Lung (tissue), 11 donors: ENCODE measurements at regions not wholly inside any gene's neighbourhood (a gene's known extent, or its start where the extent isn't known, plus 50 kb on each side); places are given as distances from the start of the nearest gene placed in this dataset.

Experiments used
- ATAC-seq: fragments of 200-7000 bp; cut with Tn5 transposase; one replicate; pipeline ENCODE4 v1.9.1; 2020; ENCODE audit warnings: moderate number of reproducible peaks; ENCODE audit not compliant: insufficient read depth, low FRiP score
- DNase-seq, 3 donors: peaks; one replicate each; pipeline ENCODE4 v3.0.0-alpha.2; 2013 to 2017
- H3K27ac ChIP-seq, 2 donors: one replicate each; pipeline ENCODE4 v1.5.1; 2013; ENCODE audit warnings: mild to moderate bottlenecking in 2 of 2, moderate library complexity in 2 of 2, control low read depth in 1 of 2, inconsistent platforms in 1 of 2, low read depth in 1 of 2, low read length in 1 of 2
- H3K27me3 ChIP-seq, 3 donors: one replicate each; pipeline ENCODE4 v1.5.1; 2013; ENCODE audit warnings: low read length in 2 of 3; ENCODE audit not compliant: control insufficient read depth in 3 of 3, insufficient read depth in 3 of 3
- H3K36me3 ChIP-seq, 4 donors: one replicate each; pipeline ENCODE4 v1.5.1; 2013; ENCODE audit warnings: low read length in 4 of 4, mild to moderate bottlenecking in 1 of 4, moderate library complexity in 1 of 4; ENCODE audit not compliant: control insufficient read depth in 4 of 4, insufficient read depth in 4 of 4
- H3K4me1 ChIP-seq, 5 donors: one replicate each; pipeline ENCODE4 v1.5.1; 2013; ENCODE audit warnings: low read length in 5 of 5, mild to moderate bottlenecking in 2 of 5, moderate library complexity in 1 of 5; ENCODE audit not compliant: control insufficient read depth in 5 of 5, insufficient read depth in 5 of 5
- H3K4me3 ChIP-seq: one replicate; pipeline ENCODE4 v1.5.1; 2013; ENCODE audit warnings: mild to moderate bottlenecking, control low read depth, moderate library complexity
- H3K9ac ChIP-seq, 2 donors: one replicate each; pipeline ENCODE4 v1.5.1; 2013; ENCODE audit warnings: low read length in 2 of 2, control low read depth in 1 of 2; ENCODE audit not compliant: insufficient read depth in 1 of 2
- H3K9me3 ChIP-seq, 4 donors: one replicate each; pipeline ENCODE4 v1.5.1; 2013; ENCODE audit warnings: low read length in 3 of 4, mild to moderate bottlenecking in 1 of 4, moderate library complexity in 1 of 4; ENCODE audit not compliant: control insufficient read depth in 4 of 4, insufficient read depth in 3 of 4
- WGBS, 2 donors: extraction: QIAGEN DNeasy Blood & Tissue Kit; methylation state at CpG; one replicate each; pipeline ENCODE4 v1.1.7; 2013; 5-methylcytosine and 5-hydroxymethylcytosine counted together
- TF ChIP-seq, protein P1 (sequence below): IDR thresholded peaks from 2 replicates; pipeline ENCODE4 v1.5.1; 2012; ENCODE audit warnings: mild to moderate bottlenecking; ENCODE audit errors: control extremely low read depth, extremely low read depth
- donor health status: control.
- donor health status: control.
- donor health status: Bipolar disorder and iron deficiency.
- donor health status: healthy.
- donor health status: DM: yes; HTN: yes; CAD: no.

DNA sequence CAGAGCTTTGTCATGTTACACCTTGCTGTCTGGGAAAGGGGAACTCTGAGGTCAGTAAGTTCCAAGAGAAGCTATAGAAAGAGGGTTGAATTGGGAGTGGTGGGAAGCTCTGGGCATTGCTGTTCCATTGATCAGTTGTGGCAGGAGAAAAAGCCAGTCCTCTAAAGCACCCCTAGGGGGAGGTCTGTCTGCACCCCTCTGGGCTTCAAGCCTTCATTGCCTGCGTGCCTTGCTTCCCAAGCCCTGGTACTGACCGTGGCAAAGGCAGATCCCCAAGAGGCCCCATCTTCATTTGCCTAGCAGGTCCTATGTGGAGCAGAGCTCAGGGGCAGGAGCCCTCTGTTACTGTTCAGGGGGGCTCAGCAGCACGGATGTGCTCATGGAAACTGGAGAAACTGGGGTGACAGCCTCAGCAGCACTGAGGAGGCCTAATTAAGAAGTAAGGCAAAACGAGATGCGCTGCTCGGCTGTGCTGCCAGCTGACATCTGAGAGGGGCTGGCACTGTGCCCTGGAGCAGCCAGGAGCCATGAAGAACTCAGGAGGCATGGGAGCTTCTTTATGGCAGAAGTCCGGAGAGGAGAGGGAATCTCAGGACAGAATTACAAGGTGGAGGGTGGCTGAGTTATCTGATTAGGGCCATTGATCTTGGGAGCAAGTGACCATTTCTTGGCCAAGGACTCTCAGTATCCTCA is 270.9 kb downstream of the RPLP1 start:
- H3K4me3 ChIP-seq = no peak overlapping the region
- peak in 2 of 3 donors; percentile 46 to 51 for DNase-seq
- WGBS, 2 donors = 78 to 91% methylated on average over 7 of the region's 7 CpGs
- no peak overlapping the region for H3K27ac ChIP-seq
- TF ChIP-seq, protein P1, sequence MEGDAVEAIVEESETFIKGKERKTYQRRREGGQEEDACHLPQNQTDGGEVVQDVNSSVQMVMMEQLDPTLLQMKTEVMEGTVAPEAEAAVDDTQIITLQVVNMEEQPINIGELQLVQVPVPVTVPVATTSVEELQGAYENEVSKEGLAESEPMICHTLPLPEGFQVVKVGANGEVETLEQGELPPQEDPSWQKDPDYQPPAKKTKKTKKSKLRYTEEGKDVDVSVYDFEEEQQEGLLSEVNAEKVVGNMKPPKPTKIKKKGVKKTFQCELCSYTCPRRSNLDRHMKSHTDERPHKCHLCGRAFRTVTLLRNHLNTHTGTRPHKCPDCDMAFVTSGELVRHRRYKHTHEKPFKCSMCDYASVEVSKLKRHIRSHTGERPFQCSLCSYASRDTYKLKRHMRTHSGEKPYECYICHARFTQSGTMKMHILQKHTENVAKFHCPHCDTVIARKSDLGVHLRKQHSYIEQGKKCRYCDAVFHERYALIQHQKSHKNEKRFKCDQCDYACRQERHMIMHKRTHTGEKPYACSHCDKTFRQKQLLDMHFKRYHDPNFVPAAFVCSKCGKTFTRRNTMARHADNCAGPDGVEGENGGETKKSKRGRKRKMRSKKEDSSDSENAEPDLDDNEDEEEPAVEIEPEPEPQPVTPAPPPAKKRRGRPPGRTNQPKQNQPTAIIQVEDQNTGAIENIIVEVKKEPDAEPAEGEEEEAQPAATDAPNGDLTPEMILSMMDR = no peak
- H3K27me3 ChIP-seq = no peaks in the 10 kb centered on the region
- no peak for ATAC-seq
- peaks cover 0 to 9% (median 3%) of the 10 kb centered on the region in 5 donors for H3K4me1 ChIP-seq
- no peak overlapping the region for H3K9ac ChIP-seq
- no peaks in the 10 kb centered on the region for H3K36me3 ChIP-seq
- H3K9me3 ChIP-seq = peaks cover 0 to 2% (median 0%) of the 10 kb centered on the region in 4 donors

DNA sequence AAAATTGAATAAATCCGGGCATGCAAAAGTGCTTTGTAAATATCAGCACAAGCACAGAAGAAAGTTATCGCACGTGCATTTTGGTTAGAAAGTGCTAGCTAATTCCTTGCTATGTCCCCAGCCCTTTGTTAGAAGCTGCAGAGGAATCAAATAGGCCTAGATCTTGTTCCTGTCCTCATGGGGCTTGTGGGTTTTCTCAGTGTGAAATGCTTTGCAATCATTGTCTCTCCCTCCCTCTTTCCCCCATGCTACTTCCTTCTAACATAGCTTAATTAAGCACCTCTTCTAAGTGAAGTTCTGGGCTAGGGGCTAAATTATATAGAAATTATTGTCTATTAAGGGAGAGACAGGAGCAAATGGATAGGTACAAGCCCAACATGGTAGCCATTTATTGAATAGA is 271.7 kb downstream of the RPLP1 start:
- Histone ChIP-seq H3K9me3 (peaks cover 0 to 2% (median 0%) of the 10 kb centered on the region in 4 donors), H3K4me3 (no peak overlapping the region), H3K27me3 (no peaks in the 10 kb centered on the region), H3K27ac (no peak overlapping the region), H3K9ac (no peak overlapping the region), H3K36me3 (no peaks in the 10 kb centered on the region), H3K4me1 (peaks cover 0 to 6% (median 3%) of the 10 kb centered on the region in 5 donors)
- 93% methylated on average over 3 of the region's 3 CpGs for WGBS, 2 donors
- TF ChIP-seq, protein P1 = no peak
- DNase-seq (no peak), ATAC-seq (no peak)

DNA sequence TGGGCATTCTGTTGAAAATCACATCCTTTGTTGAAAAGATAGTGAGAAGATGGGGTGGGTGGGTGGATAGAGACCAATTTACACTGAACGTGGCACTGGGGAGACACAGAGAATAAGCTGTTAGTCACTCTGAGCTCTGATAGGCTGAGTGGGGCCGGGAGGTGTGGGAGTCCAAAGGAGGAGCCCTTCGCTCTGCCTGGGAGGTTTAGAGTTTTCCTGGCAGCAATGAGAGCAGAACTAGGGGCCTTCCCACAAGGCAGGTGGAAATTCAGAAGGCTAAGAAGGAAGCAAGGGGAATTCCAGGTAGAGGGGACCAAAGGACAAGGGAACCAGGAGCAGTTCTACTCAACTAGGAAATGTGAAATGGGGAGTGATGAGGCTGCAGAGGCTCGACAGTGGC is 272.7 kb downstream of the RPLP1 start:
- TF ChIP-seq, protein P1 = no peak
- Histone ChIP-seq H3K27ac (no peak overlapping the region), H3K36me3 (no peaks in the 10 kb centered on the region)

More for the DNA sequence above, 272.7 kb downstream of the RPLP1 start:
- DNase-seq (no peak), ATAC-seq (no peak)
- H3K4me1 ChIP-seq = peaks cover 0 to 6% (median 3%) of the 10 kb centered on the region in 5 donors
- H3K4me3 ChIP-seq = no peak overlapping the region
- peaks cover 0 to 2% (median 0%) of the 10 kb centered on the region in 4 donors for H3K9me3 ChIP-seq
- no peak overlapping the region for H3K9ac ChIP-seq
- H3K27me3 ChIP-seq = no peaks in the 10 kb centered on the region
- 87 to 89% methylated on average over 4 of the region's 4 CpGs for WGBS, 2 donors
